B cell (primary cell): ENCODE measurements at regions not wholly inside any gene's neighbourhood (a gene's known extent, or its start where the extent isn't known, plus 50 kb on each side); places are given as distances from the start of the nearest gene placed in this dataset.

Experiments used
- ATAC-seq: fragments of 200-7000 bp; cut with Tn5 transposase; one replicate; pipeline ENCODE4 v1.10.0; 2021; ENCODE audit warnings: low read depth, mild to moderate bottlenecking, moderate number of reproducible peaks, moderate library complexity
- CTCF ChIA-PET: fragments of 350-600 bp; sonication (Branson Sonifier 250); formaldehyde crosslinking; loops from one replicate; lab custom pipeline; 2021; ENCODE audit warnings: antibody characterized with exemption, inconsistent platforms; lab: Charles Lee
- POLR2A ChIA-PET: fragments of 350-600 bp; sonication (Branson Sonifier 250); formaldehyde crosslinking; loops from one replicate; lab custom pipeline; 2021; ENCODE audit warnings: antibody characterized with exemption; lab: Charles Lee
- DNase-seq: peaks from one replicate; pipeline ENCODE4 v3.0.0; 2013
- H2AFZ ChIP-seq: 2 replicates; pipeline ENCODE4 v1.6.1; 2012; ENCODE audit warnings: mild to moderate bottlenecking, low read depth, low read length; ENCODE audit not compliant: insufficient read depth, poor library complexity, severe bottlenecking
- H3K27ac ChIP-seq, 2 donors: 1 replicate in 1 of 2; 2 replicates in 1 of 2; pipeline ENCODE4 v1.5.1; 2012 to 2013; ENCODE audit warnings: low read length in 2 of 2, mild to moderate bottlenecking in 2 of 2, moderate library complexity in 1 of 2
- H3K27me3 ChIP-seq, 4 experiments: fragments of 200-600 bp in 1 of 4; sonication (generic) in 1 of 4; replicated peaks in 1 of 4; 1 replicate in 2 of 4; 2 replicates in 2 of 4; pipeline versions ENCODE4 v1.6.1 to v1.7.0; 2013 to 2016; ENCODE audit warnings: low read length in 3 of 4, mild to moderate bottlenecking in 2 of 4, mixed read lengths in 1 of 4, moderate library complexity in 1 of 4; ENCODE audit not compliant: insufficient read depth in 4 of 4, control insufficient read depth in 3 of 4; ENCODE audit errors: control extremely low read depth in 1 of 4
- H3K36me3 ChIP-seq, 2 experiments: replicated peaks in 1 of 2; 1 replicate in 1 of 2; 2 replicates in 1 of 2; pipeline versions ENCODE4 v1.6.1 to v1.7.1; 2013; ENCODE audit warnings: low read length in 1 of 2; ENCODE audit not compliant: insufficient read depth in 2 of 2, control insufficient read depth in 1 of 2; ENCODE audit errors: control extremely low read depth in 1 of 2, extremely low read depth in 1 of 2
- H3K4me1 ChIP-seq, 2 donors: fragments of 200-600 bp in 1 of 2; sonication (generic) in 1 of 2; 1 replicate in 1 of 2; 2 replicates in 1 of 2; pipeline versions ENCODE4 v1.5.1 to v1.6.1; 2013 to 2017; ENCODE audit warnings: low read length in 2 of 2; ENCODE audit not compliant: control insufficient read depth in 2 of 2, insufficient read depth in 2 of 2
- H3K4me2 ChIP-seq: replicated peaks from 2 replicates; pipeline ENCODE3; 2012; ENCODE audit warnings: mild to moderate bottlenecking, low read depth, low read length; ENCODE audit not compliant: poor library complexity, severe bottlenecking
- H3K4me3 ChIP-seq, 5 experiments: fragments of 200-600 bp in 1 of 5; sonication (generic) in 1 of 5; 1 replicate in 3 of 5; 2 replicates in 2 of 5; pipeline versions ENCODE4 v1.5.1 to v1.7.0; 2011 to 2016; ENCODE audit warnings: low read length in 4 of 5, mild to moderate bottlenecking in 4 of 5, low read depth in 2 of 5, control low read depth in 1 of 5, moderate library complexity in 1 of 5; ENCODE audit not compliant: insufficient read depth in 1 of 5; ENCODE audit errors: control extremely low read depth in 1 of 5, extremely low read depth in 1 of 5
- H3K79me2 ChIP-seq: fragments of 200-600 bp; sonication (generic); one replicate; pipeline ENCODE4 v1.6.0; 2016; ENCODE audit warnings: low read length; ENCODE audit not compliant: control insufficient read depth, insufficient read depth
- H3K9ac ChIP-seq: fragments of 200-600 bp; sonication (generic); 2 replicates; pipeline ENCODE4 v1.6.1; 2017; ENCODE audit warnings: mild to moderate bottlenecking, low read length, moderate library complexity
- H3K9me3 ChIP-seq, 3 donors: one replicate each; pipeline versions ENCODE4 v1.6.1 to v1.7.1; 2013; ENCODE audit warnings: low read length in 2 of 3; ENCODE audit not compliant: control insufficient read depth in 2 of 3, insufficient read depth in 1 of 3; ENCODE audit errors: control extremely low read depth in 1 of 3
- H4K20me1 ChIP-seq: 2 replicates; pipeline ENCODE4 v1.6.0; 2012; ENCODE audit warnings: mild to moderate bottlenecking, low read length; ENCODE audit not compliant: insufficient read depth, control insufficient read depth, poor library complexity, severe bottlenecking
- H3K27ac Mint-ChIP-seq: one replicate; pipeline ENCODE4 v1.8.0; 2021; ENCODE audit warnings: mixed read lengths
- H3K27me3 Mint-ChIP-seq: one replicate; pipeline ENCODE4 v1.8.0; 2021; ENCODE audit warnings: mixed read lengths
- H3K4me1 Mint-ChIP-seq: one replicate; pipeline ENCODE4 v1.8.0; 2021; ENCODE audit warnings: mixed read lengths
- H3K4me3 Mint-ChIP-seq: one replicate; pipeline ENCODE4 v1.8.0; 2021; ENCODE audit warnings: mixed read lengths
- H3K9me3 Mint-ChIP-seq: one replicate; pipeline ENCODE4 v1.8.0; 2022; ENCODE audit warnings: mixed read lengths; ENCODE audit not compliant: insufficient read depth
- CTCF ChIP-seq: fragments of 200-600 bp; IDR thresholded peaks from one replicate; pipeline ENCODE4 v1.8.0; 2022; ENCODE audit warnings: antibody characterized with exemption, mild to moderate bottlenecking
- EZH2 ChIP-seq: IDR thresholded peaks from 2 replicates; pipeline ENCODE4 v1.6.1; 2012; ENCODE audit warnings: borderline replicate concordance, low read depth, mild to moderate bottlenecking, moderate library complexity, low read length; ENCODE audit not compliant: insufficient read depth, poor library complexity, severe bottlenecking
- WGBS: methylation state at CpG from one replicate; pipeline ENCODE4 v1.1.5; 2013; ENCODE audit warnings: missing lambda C conversion rate; ENCODE audit not compliant: insufficient coverage; 5-methylcytosine and 5-hydroxymethylcytosine counted together
- intact Hi-C: fragments of 100-400 bp; cut with micrococcal nuclease; formaldehyde crosslinking; loops from one replicate; pipeline ENCODE4 v1.10.0; 2022

GRCh38 chr3:157606011-157606851 lies 103.0 kb upstream of the VEPH1 start:
- Histone ChIP-seq H3K9ac (no peak overlapping the region), H2AFZ (peak overlapping the region; percentile 58), H3K79me2 (no peaks in the 10 kb centered on the region), H3K4me3 (no peak overlapping the region), H3K9me3 (peaks cover 0 to 3% (median 0%) of the 10 kb centered on the region in 3 donors), H3K4me1 (no peaks in the 10 kb centered on the region), H3K27me3 (no peaks in the 10 kb centered on the region), H4K20me1 (no peaks in the 10 kb centered on the region), H3K4me2 (peak overlapping the region; percentile 34), H3K27ac (no peak overlapping the region), H3K36me3 (no peaks in the 10 kb centered on the region)
- Mint-ChIP-seq H3K4me3 (no peak overlapping the region), H3K9me3 (no peaks in the 10 kb centered on the region), H3K4me1 (peaks cover 3% of the 10 kb centered on the region), H3K27ac (no peak overlapping the region), H3K27me3 (peaks cover 39% of the 10 kb centered on the region)
- 12% methylated on average over 5 of the region's 11 CpGs for WGBS
- CTCF ChIA-PET: interaction anchor here (0.6 to 6.9 kb wide), 21 partner anchors 8 to 1186 kb away, joined by 3 to 75 read pairs (median 4); no protein-coding TSS in a partner anchor
- POLR2A ChIA-PET: no interaction called here
- peak; percentile 66 for ATAC-seq
- intact Hi-C loops: loop anchor here (1.0 to 5.0 kb wide), 2 partner anchors 828 to 926 kb away; no protein-coding TSS in a partner anchor
- DNase-seq: peak; percentile 56
- TF ChIP-seq CTCF (peak; percentile 86), EZH2 (no peak)

DNA sequence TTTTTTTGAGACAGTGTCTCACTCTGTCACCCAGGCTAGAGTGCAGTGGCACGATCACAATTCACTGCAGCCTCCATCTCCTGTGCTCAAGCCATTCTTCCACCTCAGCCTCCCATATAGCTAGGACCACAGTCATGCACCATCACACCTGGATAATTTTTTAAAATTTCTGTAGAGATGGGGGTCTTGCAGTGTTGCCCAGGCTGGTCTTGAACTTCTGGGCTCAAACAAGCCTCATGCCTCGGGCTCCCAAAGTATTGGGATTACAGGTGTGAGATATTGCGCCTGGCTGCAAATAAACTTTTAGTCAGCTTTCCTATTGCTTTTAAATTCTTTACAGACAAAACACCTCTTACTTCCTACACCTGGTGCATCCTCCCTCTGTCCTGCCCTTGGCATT lies 102.1 kb upstream of the VEPH1 start:
- Histone ChIP-seq H3K36me3 (no peaks in the 10 kb centered on the region), H3K27me3 (no peaks in the 10 kb centered on the region), H3K4me2 (no peak overlapping the region), H3K9me3 (no peaks in the 10 kb centered on the region), H4K20me1 (no peaks in the 10 kb centered on the region), H3K9ac (no peak overlapping the region), H3K27ac (no peak overlapping the region), H3K79me2 (no peaks in the 10 kb centered on the region), H2AFZ (no peak overlapping the region), H3K4me3 (no peak overlapping the region), H3K4me1 (no peaks in the 10 kb centered on the region)
- TF ChIP-seq CTCF: no peak
- TF ChIP-seq EZH2: no peak
- ChIA-PET CTCF (interaction anchor here (0.6 to 6.9 kb wide), 4 partner anchors 7 to 829 kb away, joined by 3 to 75 read pairs (median 8); no protein-coding TSS in a partner anchor), POLR2A (no interaction called here)
- 100% methylated on average over 2 of the region's 3 CpGs for whole genome bisulfite sequencing
- ATAC-seq (no peak), DNase-seq (no peak)
- Mint-ChIP-seq H3K9me3 (no peaks in the 10 kb centered on the region), H3K27me3 (peaks cover 39% of the 10 kb centered on the region), H3K4me3 (no peak overlapping the region), H3K27ac (no peak overlapping the region), H3K4me1 (peaks cover 3% of the 10 kb centered on the region)
- intact Hi-C loops: loop anchor here (5.0 kb wide), 1 partner anchor 927 kb away; no protein-coding TSS in a partner anchor
